IMR-90 (cell line): ENCODE measurements at regions not wholly inside any gene's neighbourhood (a gene's known extent, or its start where the extent isn't known, plus 50 kb on each side); places are given as distances from the start of the nearest gene placed in this dataset.
"Not testable (repeated sequence)": the region's sequence is repeated elsewhere in the genome, so short reads cannot be mapped to it uniquely, and the experiment has no call there.

ENCODE experiments used
- ATAC-seq: fragments of 200-7000 bp; cut with Tn5 transposase; 2 replicates; pipeline ENCODE4 v1.9.1; 2020; ENCODE audit warnings: low read depth, mild to moderate bottlenecking, moderate library complexity
- BruUV-seq: library from RNA; stranded (reverse); fragments of 400-500 nt; replicated peaks from 2 replicates; lab custom pipeline; 2021; lab: Mats Ljungman, UMichigan
- CTCF ChIA-PET: fragments of 300-600 bp; formaldehyde crosslinking; extraction: SDS; loops from one replicate; lab custom pipeline; 2021; ENCODE audit warnings: antibody characterized with exemption; lab: Yijun Ruan, JAX
- POLR2A ChIA-PET: fragments of 300-600 bp; sonication (Branson Sonifier 250); formaldehyde crosslinking; loops from one replicate; lab custom pipeline; 2022; ENCODE audit warnings: antibody characterized with exemption; ENCODE audit not compliant: unreplicated experiment; lab: Charles Lee
- DNase-seq: peaks from one replicate; pipeline ENCODE4 v3.0.0; 2013
- H2AFZ ChIP-seq: replicated peaks from 2 replicates; pipeline ENCODE3; 2013; ENCODE audit warnings: low read length, mild to moderate bottlenecking; ENCODE audit not compliant: poor library complexity
- H2AK5ac ChIP-seq: 2 replicates; pipeline ENCODE4 v1.6.1; 2013; ENCODE audit warnings: low read depth, low read length, inconsistent platforms
- H2AK9ac ChIP-seq: replicated peaks from 2 replicates; pipeline ENCODE3; 2013; ENCODE audit warnings: mild to moderate bottlenecking, low read depth, low read length, moderate library complexity; ENCODE audit not compliant: poor library complexity
- H2BK120ac ChIP-seq: 2 replicates; pipeline ENCODE4 v1.6.1; 2013; ENCODE audit warnings: low read depth, low read length, inconsistent platforms
- H2BK15ac ChIP-seq: 3 replicates; pipeline ENCODE4 v1.6.1; 2013; ENCODE audit warnings: low read depth, low read length, inconsistent platforms
- H2BK20ac ChIP-seq: 2 replicates; pipeline ENCODE4 v1.6.1; 2013; ENCODE audit warnings: low read depth, mild to moderate bottlenecking, inconsistent platforms, low read length, moderate library complexity
- H2BK5ac ChIP-seq: 2 replicates; pipeline ENCODE4 v1.6.1; 2013; ENCODE audit warnings: mild to moderate bottlenecking, low read depth, low read length, inconsistent platforms; ENCODE audit not compliant: poor library complexity, severe bottlenecking
- H3K14ac ChIP-seq: replicated peaks from 2 replicates; pipeline ENCODE4 v1.6.1; 2013; ENCODE audit warnings: low read depth, low read length, inconsistent platforms
- H3K18ac ChIP-seq: 2 replicates; pipeline ENCODE4 v1.6.1; 2013; ENCODE audit warnings: low read depth, low read length, control low read depth
- H3K23ac ChIP-seq: 2 replicates; pipeline ENCODE4 v1.6.1; 2013; ENCODE audit warnings: low read depth, low read length, inconsistent platforms
- H3K27ac ChIP-seq: 2 replicates; pipeline ENCODE4 v1.5.1; 2013; ENCODE audit warnings: mild to moderate bottlenecking, control low read depth, low read length; ENCODE audit not compliant: insufficient read depth
- H3K27me3 ChIP-seq: 2 replicates; pipeline ENCODE4 v1.6.1; 2013; ENCODE audit warnings: low read length; ENCODE audit not compliant: control insufficient read depth, insufficient read depth
- H3K36me3 ChIP-seq: 2 replicates; pipeline ENCODE4 v1.6.1; 2013; ENCODE audit warnings: low read length, mixed read lengths; ENCODE audit not compliant: control insufficient read depth, insufficient read depth
- H3K4ac ChIP-seq: 2 replicates; pipeline ENCODE4 v1.6.1; 2013; ENCODE audit warnings: low read depth, low read length, inconsistent platforms
- H3K4me1 ChIP-seq: 2 replicates; pipeline ENCODE4 v1.6.1; 2013; ENCODE audit warnings: low read length, mixed read lengths; ENCODE audit not compliant: control insufficient read depth, insufficient read depth
- H3K4me2 ChIP-seq: 2 replicates; pipeline ENCODE4 v1.6.1; 2013; ENCODE audit warnings: low read depth, mild to moderate bottlenecking, control low read depth, low read length, moderate library complexity
- H3K4me3 ChIP-seq: 2 replicates; pipeline ENCODE4 v1.5.1; 2013; ENCODE audit warnings: low read depth, mild to moderate bottlenecking, control low read depth, low read length, moderate library complexity; ENCODE audit not compliant: insufficient read depth
- H3K56ac ChIP-seq: 2 replicates; pipeline ENCODE4 v1.6.1; 2013; ENCODE audit warnings: low read length, inconsistent platforms; ENCODE audit not compliant: insufficient read depth; ENCODE audit errors: extremely low read depth
- H3K79me1 ChIP-seq, 2 experiments: 2 replicates each; pipeline ENCODE4 v1.6.1; 2013; ENCODE audit warnings: low read length in 2 of 2, inconsistent platforms in 1 of 2, low read depth in 1 of 2
- H3K9ac ChIP-seq: 2 replicates; pipeline ENCODE4 v1.6.1; 2013; ENCODE audit warnings: low read depth, low read length, control low read depth
- H3K9me1 ChIP-seq: 2 replicates; pipeline ENCODE4 v1.6.1; 2013; ENCODE audit warnings: low read length, inconsistent platforms; ENCODE audit not compliant: insufficient read depth
- H3K9me3 ChIP-seq: 2 replicates; pipeline ENCODE4 v1.6.1; 2013; ENCODE audit warnings: low read length; ENCODE audit not compliant: control insufficient read depth, insufficient read depth
- H4K20me1 ChIP-seq: 2 replicates; pipeline ENCODE4 v1.6.1; 2013; ENCODE audit warnings: low read length, inconsistent platforms; ENCODE audit not compliant: insufficient read depth
- H4K5ac ChIP-seq: 2 replicates; pipeline ENCODE4 v1.6.1; 2013; ENCODE audit warnings: mild to moderate bottlenecking, low read depth, low read length, control low read depth
- H4K8ac ChIP-seq, 2 experiments: 2 replicates each; pipeline ENCODE4 v1.6.1; 2013; ENCODE audit warnings: low read depth in 2 of 2, low read length in 2 of 2, control low read depth in 1 of 2, inconsistent platforms in 1 of 2
- H4K91ac ChIP-seq: 2 replicates; pipeline ENCODE4 v1.6.1; 2013; ENCODE audit warnings: low read depth, low read length, inconsistent platforms; ENCODE audit not compliant: insufficient read depth
- WGBS, 2 experiments: methylation state at CpG; one replicate each; pipeline versions ENCODE4 v1.1.5 to v1.1.7; 2013; ENCODE audit warnings: missing lambda C conversion rate in 2 of 2; ENCODE audit not compliant: insufficient read length in 1 of 2; ENCODE audit errors: extremely low coverage in 2 of 2; 5-methylcytosine and 5-hydroxymethylcytosine counted together
- dilution Hi-C: fragments of 300-500 bp; cut with HindIII; formaldehyde crosslinking; loops from one replicate; pipeline ENCODE4 v1.14.3; 2018; ENCODE audit warnings: low sequenced_read_pairs; ENCODE audit not compliant: unreplicated experiment
- in situ Hi-C: fragments of 300-500 bp; cut with MboI; formaldehyde crosslinking; loops from 3 replicates; pipeline ENCODE4 v1.14.3; 2019; ENCODE audit warnings: low sequenced_read_pairs, inconsistent platforms, mixed read lengths
- intact Hi-C: fragments of 100-400 bp; cut with micrococcal nuclease; formaldehyde crosslinking; loops from 2 replicates; pipeline ENCODE4 v1.10.0; 2022

- intact Hi-C loops, H3K27ac ChIP-seq, ATAC-seq, BruUV-seq, in situ Hi-C loops, H3K79me1 ChIP-seq, H2BK20ac ChIP-seq, H3K9me1 ChIP-seq, dilution Hi-C loops, CTCF ChIA-PET, H3K36me3 ChIP-seq, H3K9ac ChIP-seq, H3K56ac ChIP-seq, DNase-seq, H3K4me2 ChIP-seq, H4K91ac ChIP-seq, H3K4me1 ChIP-seq, POLR2A ChIA-PET, H2BK5ac ChIP-seq, H3K18ac ChIP-seq, H4K20me1 ChIP-seq, H4K8ac ChIP-seq, H3K27me3 ChIP-seq, H2BK15ac ChIP-seq, H3K4ac ChIP-seq, H3K23ac ChIP-seq, H3K9me3 ChIP-seq, H2BK120ac ChIP-seq, H4K5ac ChIP-seq, H2AK9ac ChIP-seq, H3K14ac ChIP-seq, H2AFZ ChIP-seq, H3K4me3 ChIP-seq, H2AK5ac ChIP-seq: not testable (repeated sequence)
- no CpG with 5 or more reads among the region's 20 CpGs for WGBS, 2 experiments
Measured at GRCh38 chr15:24426286-24427054, 249.1 kb upstream of the NPAP1 start.

- H3K9me1 ChIP-seq, H4K20me1 ChIP-seq, H3K27ac ChIP-seq, POLR2A ChIA-PET, H3K36me3 ChIP-seq, H4K5ac ChIP-seq, H3K9ac ChIP-seq, DNase-seq, H3K14ac ChIP-seq, H4K91ac ChIP-seq, H2BK15ac ChIP-seq, BruUV-seq, H3K9me3 ChIP-seq, H3K4ac ChIP-seq, H2AFZ ChIP-seq, H2AK5ac ChIP-seq, H2BK20ac ChIP-seq, H2BK5ac ChIP-seq, H2BK120ac ChIP-seq, H2AK9ac ChIP-seq, H3K4me1 ChIP-seq, H3K79me1 ChIP-seq, H3K23ac ChIP-seq, ATAC-seq, H4K8ac ChIP-seq, CTCF ChIA-PET, dilution Hi-C loops, H3K4me2 ChIP-seq, in situ Hi-C loops, H3K56ac ChIP-seq, intact Hi-C loops, H3K18ac ChIP-seq, H3K27me3 ChIP-seq: not testable (repeated sequence)
- no CpG with 5 or more reads among the region's 26 CpGs for WGBS, 2 experiments
- peak overlapping the region; percentile 14; the same call in 1 of the 2 replicates for H3K4me3 ChIP-seq
Measured at GRCh38 chr15:24427055-24427400, 248.5 kb upstream of the NPAP1 start.
